ENCODE measurements at regions not wholly inside any gene's neighbourhood (a gene's known extent, or its start where the extent isn't known, plus 50 kb on each side); places are given as distances from the start of the nearest gene placed in this dataset.

DNA sequence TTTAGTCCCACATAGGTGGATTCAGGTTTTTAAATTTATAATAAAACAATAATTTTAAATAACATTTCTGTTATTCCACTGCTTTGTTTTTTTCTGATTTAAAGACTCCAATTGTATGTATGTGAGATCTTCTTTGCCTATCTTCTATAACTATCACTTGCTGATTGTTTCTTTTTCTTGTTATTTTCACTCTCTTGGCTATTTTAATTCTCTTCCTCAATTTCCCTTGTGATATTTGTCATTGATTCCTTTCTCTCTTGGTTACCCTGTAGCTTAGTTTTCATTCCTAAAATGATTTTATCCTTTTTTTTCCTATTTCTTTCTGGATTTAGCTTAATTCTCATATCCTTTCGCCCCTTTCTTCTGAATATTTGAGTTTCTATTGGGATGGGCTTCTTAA, 227.3 kb upstream of the TENT5A start:
- no peak overlapping the region for H3K4me3 ChIP-seq (replicated peaks; ENCODE audit: low read depth, low read length)
- TF ChIP-seq, protein P1, sequence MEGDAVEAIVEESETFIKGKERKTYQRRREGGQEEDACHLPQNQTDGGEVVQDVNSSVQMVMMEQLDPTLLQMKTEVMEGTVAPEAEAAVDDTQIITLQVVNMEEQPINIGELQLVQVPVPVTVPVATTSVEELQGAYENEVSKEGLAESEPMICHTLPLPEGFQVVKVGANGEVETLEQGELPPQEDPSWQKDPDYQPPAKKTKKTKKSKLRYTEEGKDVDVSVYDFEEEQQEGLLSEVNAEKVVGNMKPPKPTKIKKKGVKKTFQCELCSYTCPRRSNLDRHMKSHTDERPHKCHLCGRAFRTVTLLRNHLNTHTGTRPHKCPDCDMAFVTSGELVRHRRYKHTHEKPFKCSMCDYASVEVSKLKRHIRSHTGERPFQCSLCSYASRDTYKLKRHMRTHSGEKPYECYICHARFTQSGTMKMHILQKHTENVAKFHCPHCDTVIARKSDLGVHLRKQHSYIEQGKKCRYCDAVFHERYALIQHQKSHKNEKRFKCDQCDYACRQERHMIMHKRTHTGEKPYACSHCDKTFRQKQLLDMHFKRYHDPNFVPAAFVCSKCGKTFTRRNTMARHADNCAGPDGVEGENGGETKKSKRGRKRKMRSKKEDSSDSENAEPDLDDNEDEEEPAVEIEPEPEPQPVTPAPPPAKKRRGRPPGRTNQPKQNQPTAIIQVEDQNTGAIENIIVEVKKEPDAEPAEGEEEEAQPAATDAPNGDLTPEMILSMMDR (IDR thresholded peaks at IDR 0.05; ENCODE audit: low read length, missing control alignments) = no peak
- DNase-seq (ENCODE audit: low read depth) = no peak

DNA sequence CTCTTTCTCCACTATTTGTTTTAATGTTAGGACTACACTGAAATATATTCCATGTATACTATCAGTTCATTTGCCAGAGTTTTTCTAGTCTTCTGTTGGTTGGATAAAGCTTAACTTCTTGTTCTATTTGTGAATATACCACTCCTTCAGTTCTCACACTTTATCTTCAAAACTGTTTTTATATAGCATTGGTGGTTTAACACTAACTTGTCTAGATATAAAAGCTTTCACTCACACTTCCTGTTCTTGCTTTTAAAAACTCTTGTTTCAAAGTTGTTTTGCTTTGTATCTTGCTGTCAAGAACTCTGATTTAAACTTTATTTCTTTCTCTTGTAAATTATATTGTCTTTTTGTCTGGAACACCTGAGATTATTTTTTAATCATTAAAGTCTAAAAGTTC, 226.8 kb upstream of the TENT5A start:
- no peak overlapping the region for H3K4me3 ChIP-seq (replicated peaks; ENCODE audit: low read depth, low read length)
- DNase-seq (ENCODE audit: low read depth) = no peak
- TF ChIP-seq, protein P1 (IDR thresholded peaks at IDR 0.05; ENCODE audit: low read length, missing control alignments) = no peak

DNA sequence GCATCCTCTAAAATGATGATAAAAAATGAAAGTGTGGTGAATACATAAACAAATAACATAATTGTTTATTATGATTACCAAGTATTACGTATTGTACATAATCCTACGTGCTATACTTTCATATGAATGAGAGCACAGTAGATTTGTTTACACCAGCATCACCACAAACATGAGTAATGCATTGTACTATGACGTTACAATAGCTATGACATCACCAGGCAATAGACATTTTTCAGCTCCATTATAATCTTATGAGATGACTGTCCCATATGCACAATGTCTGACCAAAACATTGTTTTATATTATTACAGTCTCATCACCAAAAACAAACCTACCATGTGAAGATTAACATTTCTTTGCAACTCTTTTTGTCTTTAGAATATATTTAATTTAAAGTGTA, 225.7 kb upstream of the TENT5A start:
- DNase-seq (ENCODE audit: low read depth) = no peak
- no peak overlapping the region for H3K4me3 ChIP-seq (replicated peaks; ENCODE audit: low read depth, low read length)
- TF ChIP-seq, protein P1 (IDR thresholded peaks at IDR 0.05; ENCODE audit: low read length, missing control alignments) = no peak

DNA sequence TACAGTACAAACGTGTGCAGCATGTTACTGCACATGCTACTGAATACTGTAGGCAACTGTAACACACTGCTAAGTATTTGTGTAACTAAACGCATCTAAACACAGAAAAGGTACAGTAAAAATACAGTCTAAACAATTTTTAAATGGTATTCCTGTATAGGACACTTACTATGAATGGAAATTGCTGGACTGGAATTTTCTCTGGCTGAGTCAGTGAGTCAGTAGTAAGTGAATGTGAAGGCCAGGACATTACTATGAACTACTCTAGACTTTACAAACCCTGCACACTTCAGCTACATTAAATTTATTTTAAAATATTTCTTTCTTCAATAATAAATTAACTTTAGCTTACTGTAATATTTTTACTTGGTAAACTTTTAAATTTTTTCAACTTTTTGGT, 225.0 kb upstream of the TENT5A start:
- H3K4me3 ChIP-seq (replicated peaks; ENCODE audit: low read depth, low read length) = no peak overlapping the region
- TF ChIP-seq, protein P1 (IDR thresholded peaks at IDR 0.05; ENCODE audit: low read length, missing control alignments) = no peak
- DNase-seq (ENCODE audit: low read depth) = peak; percentile 31

DNA sequence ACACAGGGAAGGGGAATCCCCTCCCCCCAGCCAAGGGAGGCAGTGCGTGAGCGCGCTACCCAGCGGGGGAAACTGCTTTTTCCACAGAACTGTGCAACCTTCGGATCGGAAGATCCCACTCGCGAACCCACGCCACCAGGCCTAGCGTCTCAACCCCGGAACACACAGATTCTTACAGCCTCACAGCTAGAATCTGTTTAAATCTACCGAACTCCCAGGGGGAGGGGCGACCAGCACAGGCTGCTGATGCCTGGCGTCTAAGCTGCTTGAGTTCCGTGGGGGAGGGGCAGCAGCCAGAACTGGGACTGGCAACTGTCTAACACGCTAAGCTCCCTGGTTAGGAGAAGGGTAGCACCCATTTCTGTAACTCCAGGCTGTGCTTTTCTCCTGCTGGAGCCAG, 217.3 kb upstream of the TENT5A start:
- TF ChIP-seq, protein P1 (IDR thresholded peaks at IDR 0.05; ENCODE audit: low read length, missing control alignments) = no peak
- DNase-seq (ENCODE audit: low read depth) = no peak
- no peak overlapping the region for H3K4me3 ChIP-seq (replicated peaks; ENCODE audit: low read depth, low read length)

DNA sequence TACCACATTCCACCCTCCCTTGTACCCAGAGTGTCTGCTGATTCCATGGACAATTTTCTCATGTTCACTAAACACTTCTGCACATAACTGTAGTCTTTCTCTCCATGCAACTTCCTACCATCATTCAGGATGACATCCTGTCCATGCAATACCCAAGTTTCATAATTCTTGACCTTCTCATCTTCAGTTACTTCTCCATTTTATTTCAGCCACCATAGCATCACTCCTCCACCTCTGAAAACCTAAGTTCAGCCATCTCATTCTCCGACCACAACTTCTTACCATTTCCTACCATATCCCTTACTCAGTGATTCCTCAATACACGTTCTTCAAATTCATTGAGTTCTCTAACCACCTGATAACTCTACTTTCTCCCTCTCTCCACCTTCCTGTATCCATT, 216.5 kb upstream of the TENT5A start:
- no peak overlapping the region for H3K4me3 ChIP-seq (replicated peaks; ENCODE audit: low read depth, low read length)
- no peak for DNase-seq (ENCODE audit: low read depth)
- TF ChIP-seq, protein P1 (IDR thresholded peaks at IDR 0.05; ENCODE audit: low read length, missing control alignments) = no peak

DNA sequence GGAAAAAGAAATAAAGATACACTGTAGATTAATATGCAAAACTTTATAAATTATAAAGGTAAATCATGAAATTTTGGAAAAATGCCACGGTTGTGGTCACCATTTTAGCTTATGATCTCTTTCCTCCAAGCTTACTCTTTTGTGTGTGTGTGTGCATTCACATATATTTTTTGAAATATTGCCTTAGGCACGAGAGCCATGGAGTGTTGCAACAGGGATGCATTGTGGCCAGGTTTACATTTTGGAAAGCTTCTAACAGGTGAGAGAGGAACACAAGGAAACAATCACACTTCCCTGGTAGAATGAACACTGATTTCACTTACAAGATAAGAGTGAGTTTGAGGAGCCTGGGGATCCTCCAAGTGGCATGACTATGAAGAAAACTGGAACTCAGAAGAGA, 214.5 kb upstream of the TENT5A start:
- TF ChIP-seq, protein P1 (IDR thresholded peaks at IDR 0.05; ENCODE audit: low read length, missing control alignments) = no peak
- no peak overlapping the region for H3K4me3 ChIP-seq (replicated peaks; ENCODE audit: low read depth, low read length)
- no peak for DNase-seq (ENCODE audit: low read depth)
